Fibroblast of skin of left biceps (primary cell): ENCODE measurements at regions not wholly inside any gene's neighbourhood (a gene's known extent, or its start where the extent isn't known, plus 50 kb on each side); places are given as distances from the start of the nearest gene placed in this dataset.

ENCODE experiments used
- DNase-seq, 2 experiments: peaks; one replicate each; pipeline ENCODE4 v3.0.0-alpha.2; 2013; ENCODE audit warnings: low read depth in 2 of 2

DNA sequence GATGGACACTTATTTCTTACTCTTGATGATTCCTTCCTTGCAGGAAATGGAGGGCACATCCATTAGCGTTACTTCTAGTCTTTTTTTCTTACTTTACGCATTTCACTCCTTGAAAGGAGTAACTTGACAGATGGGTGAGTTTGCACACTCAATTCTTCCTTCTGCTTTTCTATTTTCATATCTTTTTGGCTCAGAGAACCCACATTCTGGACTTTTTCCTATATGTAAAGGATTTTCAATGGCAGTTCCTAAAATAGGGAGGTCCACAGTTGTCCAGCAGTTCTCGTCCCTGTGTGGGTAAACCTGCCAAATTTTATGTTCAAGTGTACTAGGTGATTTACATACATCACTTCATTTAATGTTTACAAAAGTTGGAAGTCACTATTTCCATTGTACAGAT, 440.0 kb upstream of the KIRREL3 start:
- DNase-seq: no peak

DNA sequence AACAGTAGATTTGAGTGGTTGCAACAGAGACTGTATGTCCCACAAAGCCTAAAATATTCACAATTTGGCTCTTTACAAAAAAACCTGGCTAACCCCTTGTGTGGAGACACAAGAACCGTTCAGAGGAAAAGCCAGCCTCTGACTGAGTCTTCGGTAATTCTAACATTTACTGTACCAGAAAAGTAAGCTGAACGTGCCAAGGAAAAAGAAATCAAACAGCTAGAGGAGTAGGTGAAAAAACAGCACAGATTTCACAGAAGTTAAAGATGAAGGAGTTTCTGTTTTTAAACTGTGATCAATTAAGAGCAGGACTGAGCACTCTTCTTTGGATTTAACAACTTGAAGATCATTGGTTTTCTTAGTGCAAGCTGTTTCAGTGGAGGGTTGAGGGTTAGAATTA, 424.7 kb upstream of the KIRREL3 start:
- DNase-seq: no peak

DNA sequence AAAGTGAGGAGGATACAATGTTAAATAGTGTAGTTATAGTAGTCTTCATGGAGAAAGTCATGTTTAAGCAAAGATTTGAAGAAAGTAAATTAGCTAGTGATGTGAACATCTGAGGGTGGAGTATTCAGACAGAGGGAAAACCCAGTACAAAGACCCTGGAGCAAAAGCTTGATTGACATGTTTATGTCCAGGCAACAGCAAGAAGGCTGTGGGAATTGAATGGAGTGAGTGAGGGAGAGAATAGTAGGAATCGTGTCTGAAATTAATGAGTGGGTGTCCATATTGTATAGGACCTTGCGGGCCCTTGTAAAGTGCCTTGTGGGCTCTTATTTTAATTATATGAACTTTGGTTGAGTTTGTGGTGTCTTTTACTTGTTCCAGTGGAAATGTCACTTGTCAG, 424.1 kb upstream of the KIRREL3 start:
- DNase-seq: no peak

DNA sequence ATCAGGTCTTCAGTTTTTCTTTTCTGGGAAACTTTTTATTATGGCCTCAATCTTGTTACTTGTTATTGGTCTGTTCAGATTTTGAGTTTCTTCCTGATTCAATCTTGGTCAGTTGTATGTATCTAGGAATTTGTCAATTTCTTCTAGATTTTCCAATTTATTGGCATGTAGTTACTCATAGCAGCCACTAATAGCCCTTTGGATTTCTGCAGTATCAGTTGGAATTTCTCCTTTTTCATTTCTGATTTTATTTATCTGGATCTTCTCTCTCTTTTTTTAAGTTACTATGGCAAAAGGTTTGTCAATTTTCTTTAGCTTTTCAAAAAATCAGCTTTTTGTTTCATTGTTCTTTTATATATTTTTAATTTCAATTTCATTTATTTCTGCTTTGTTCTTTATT, 419.6 kb upstream of the KIRREL3 start:
- DNase-seq: no peak

DNA sequence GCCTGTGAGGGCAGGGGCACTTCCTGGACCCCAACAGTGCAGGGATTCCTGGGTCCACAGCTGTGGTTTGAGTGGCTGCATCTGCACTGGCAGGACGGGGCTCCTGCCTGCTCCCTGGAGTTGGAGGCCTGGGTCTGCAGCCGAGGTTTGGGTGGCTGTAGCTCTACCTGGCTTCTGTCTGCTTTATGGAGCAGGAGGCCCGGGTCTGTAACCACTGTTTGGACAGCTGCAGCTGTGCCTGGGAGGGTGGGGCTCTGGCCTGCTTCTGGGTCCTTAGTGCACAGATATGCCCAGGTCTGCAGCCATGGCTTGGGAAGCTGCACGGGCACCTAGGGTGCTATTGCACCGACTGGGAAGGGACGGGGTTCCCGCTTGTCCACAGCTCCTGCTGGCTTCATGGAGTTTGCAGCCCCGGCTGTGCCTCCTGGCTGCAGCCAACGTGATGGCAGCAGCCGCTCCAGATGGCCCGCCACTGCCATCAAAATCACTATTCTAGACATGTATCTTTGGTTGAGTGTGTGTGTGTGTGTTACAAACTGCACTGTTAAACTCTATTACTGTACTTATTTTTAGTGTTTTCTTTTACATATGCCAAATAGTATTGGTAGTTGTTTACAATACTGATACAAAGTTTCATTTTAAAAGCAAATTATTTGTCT, 412.3 kb upstream of the KIRREL3 start:
- no peak for DNase-seq

DNA sequence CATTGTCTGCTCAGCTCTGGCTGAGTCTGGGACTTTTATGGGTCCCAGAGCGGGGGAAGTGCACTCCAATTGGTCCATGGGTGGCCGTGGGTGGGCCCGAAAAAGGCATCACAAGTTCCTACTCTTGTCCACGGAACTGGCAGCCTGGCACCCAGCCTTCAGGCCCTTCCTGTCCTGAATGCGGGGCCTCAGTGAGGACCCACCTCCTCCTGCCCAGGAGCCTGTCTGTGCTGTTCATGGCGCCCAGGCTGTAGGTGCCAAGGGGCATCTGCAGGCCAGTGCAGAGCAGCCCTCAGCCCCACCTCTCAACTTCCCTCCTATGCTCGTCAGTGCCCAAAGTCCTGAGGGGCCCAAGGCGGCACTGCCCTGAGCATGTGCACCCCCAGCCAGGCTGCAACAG, 411.7 kb upstream of the KIRREL3 start:
- DNase-seq: no peak

DNA sequence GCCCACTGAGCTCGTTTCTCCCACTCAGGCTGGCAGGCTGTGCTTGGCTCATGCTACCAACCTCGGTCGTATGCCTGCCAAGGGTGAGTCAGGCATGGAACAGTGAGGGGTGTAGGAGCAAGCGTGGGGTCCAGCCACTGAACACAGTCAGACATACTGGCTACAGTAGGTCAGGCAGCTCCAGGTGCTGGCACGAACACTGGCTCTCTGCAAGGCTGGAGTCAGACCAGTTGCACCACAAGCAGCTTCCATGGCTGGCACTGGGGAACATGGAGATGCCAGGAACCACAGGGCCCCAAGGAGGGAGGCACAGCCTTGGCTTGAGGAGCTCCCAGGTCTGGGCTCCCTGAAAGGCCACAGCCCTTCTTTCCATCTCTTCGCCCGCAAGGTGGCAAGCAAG, 410.7 kb upstream of the KIRREL3 start:
- no peak for DNase-seq

DNA sequence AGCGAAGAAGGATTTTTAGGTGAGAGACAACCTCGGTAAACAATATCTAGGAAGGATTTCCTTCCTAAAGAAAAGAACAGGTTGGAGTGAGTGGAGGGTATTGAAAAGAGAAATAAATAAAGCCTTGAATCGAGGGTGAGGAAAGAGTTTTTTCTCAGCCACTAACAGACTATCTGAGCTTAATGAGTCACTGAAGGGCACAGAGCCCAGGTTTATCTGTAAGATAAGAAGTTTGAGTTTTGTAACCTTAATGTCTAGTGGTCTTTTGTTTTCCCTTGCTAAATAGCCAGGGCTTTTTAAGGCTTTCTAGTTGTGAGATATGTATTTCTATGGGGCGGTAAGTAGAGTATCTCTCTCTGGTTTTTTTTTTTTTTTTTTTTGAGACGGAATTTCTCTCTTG, 394.5 kb upstream of the KIRREL3 start:
- no peak for DNase-seq

DNA sequence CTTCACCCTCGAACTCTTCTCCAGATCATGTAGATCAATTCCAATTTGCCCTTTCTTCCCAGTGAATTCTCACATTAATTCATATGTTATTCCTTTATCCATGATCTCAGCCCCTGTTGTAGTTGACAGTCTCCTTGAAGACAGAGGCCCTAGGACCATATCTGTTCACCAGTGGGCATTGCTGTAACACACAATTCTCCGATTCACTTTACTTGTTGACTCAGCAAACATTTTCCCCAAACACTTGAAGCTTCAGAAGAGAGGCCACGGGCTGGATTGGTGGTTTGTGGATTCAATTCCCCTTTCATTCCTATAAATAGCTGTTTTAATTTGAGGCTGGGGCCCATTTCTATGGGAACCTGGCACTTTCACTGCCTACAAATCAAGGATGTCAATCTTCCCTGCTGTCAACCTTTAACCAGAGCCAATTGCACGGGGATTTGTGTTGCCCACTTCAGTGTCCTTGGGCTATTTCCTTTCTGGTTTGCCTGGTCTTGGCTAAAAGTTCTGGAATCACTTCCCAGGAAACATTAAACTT, 393.0 kb upstream of the KIRREL3 start:
- no peak for DNase-seq

DNA sequence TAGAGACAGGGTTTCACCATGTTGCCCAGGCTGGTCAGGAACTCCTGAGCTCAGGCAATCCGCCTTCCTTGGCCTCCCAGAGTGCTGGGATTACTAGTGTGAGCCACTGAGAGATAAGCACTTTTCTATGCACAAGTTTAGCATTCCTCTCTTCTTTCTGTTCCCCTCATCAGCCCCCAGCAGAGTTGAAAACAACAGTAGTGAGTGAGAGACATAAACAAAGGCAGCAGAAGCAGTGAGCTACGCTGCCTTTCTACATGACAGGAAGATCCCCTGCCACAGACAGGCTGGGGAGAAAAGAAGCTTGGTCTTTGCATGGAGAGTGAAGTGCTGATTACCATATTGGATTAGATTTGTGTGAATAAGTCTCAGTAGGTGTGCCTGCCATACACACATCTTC, 392.0 kb upstream of the KIRREL3 start:
- no peak for DNase-seq

DNA sequence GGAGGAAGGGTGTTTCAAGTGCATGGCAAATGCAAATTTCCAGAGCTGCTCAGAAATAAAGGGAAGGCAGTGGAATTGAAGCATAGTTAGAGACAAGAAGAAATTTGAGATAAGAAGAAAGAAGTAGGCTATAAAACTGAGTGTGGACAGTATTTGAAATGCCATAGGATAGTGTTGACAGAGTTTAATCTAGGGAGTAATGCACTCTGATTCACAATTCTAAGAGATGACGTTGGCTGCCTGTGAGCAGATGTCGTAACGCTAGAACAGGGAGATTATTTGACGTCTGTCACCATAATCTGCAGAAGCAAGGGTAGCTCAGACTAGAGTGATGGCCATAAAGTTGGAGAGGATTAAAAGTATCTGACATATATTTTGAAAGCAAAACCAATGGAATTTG, 389.9 kb upstream of the KIRREL3 start:
- no peak for DNase-seq

DNA sequence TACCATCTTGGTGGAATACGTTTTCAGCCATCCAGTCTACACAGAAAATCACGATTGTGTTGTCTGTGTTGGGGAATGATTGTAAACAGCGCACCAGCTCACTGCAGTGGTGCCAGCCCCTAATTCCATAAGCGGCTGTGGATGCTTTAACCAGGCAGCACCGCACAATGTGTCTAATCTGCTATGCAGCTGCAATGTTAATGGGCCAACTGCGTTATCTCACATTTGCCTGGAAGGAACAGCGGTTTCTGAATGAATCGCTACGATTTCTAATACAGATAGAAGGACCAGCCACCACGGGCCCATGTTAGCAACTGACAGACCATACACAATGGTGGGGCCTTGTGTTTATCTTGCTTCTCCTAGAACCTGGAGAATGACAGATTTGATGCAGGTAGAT, 384.5 kb upstream of the KIRREL3 start:
- DNase-seq: no peak

DNA sequence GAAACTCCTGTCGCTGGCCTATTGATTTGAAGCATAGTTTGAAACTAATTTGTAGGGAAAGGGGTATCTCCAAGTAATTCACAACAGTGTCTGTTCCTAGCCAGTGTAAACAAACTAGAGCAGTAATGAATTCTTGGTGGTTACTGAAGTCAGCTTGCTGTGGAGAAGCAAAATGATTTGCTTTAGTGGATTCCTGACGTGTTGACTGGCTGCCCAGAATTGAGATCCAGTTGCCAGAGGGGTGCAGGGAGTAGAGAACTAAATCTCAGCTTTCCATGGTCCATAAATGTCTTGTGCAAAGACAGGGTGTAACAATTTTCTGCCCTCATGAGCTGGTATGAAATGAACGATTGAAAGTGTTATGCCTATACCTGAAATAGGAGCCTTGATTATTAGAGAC, 382.5 kb upstream of the KIRREL3 start:
- no peak for DNase-seq

DNA sequence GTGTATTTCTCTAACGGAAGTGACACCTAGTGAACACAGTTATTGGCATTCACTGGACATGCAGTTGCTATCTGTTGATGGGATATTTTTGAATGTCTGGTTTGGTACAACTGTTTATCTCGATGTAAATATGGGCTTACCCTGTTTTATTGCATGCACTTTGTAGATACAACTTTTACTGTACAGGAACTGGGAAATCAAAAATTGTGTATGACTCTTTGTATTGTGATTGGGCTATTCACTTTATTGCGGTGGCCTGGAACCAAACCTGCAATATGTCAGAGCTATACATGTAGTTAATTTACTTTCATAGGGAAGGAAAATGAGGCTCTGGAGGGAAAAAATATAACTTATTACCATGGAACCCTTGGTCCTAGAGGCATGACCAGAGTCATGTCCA, 380.7 kb upstream of the KIRREL3 start:
- DNase-seq: no peak

DNA sequence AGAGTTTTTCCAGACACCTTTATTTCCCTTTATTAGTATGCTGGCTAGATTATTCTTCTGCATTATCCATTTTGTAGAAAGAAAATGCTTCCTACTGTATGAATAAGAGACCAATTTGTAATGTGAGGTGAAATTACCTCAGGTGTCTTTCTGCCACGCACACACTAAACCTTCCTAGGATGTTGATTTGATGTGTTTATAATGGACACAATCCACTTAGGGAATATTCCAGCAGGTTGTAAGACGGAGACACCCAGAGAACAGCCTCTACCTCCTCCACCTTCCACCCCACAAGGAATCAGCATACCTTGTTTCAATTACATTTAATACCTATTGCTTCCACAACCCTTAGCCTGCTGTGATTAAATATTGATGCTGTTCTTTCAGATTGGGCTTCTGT, 379.1 kb upstream of the KIRREL3 start:
- no peak for DNase-seq

DNA sequence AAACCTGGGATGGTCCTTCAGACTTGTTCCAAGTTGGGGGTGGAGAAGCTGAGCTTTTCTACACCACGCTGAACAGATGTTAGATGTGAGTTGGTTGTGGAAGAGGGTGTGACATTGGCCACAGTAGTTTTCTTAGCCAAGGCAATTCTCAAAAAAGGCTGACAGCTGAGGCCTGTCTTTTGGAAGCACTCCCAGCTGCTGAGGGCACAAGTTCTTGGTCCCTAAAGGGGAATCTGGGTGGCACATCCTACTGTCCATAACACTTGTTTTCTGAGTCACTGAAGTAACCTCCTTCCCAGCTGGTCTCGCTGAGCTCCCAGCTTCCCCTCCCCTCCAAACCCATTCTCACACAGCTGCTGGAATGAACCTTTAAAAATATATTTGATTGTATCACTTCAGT, 375.7 kb upstream of the KIRREL3 start:
- DNase-seq: no peak

DNA sequence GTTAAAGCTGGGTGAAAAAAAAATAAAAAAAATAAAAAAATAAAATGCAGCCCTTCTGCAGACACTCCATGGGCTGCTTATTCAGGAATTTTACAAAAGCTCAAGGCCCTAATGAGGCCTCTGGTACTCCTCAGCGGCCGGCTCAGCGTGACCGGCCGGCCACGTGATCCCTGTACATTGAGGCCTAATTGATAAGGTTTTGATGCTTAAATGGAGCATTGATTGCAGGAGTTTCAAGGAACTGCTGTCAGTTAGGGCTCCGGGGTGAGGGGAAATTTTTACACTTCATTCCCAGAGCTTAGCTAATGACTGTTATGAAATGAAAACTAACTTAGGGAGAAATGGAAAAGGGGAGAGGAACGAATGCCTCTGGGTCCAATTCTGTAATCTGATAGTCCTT, 368.8 kb upstream of the KIRREL3 start:
- DNase-seq: no peak

DNA sequence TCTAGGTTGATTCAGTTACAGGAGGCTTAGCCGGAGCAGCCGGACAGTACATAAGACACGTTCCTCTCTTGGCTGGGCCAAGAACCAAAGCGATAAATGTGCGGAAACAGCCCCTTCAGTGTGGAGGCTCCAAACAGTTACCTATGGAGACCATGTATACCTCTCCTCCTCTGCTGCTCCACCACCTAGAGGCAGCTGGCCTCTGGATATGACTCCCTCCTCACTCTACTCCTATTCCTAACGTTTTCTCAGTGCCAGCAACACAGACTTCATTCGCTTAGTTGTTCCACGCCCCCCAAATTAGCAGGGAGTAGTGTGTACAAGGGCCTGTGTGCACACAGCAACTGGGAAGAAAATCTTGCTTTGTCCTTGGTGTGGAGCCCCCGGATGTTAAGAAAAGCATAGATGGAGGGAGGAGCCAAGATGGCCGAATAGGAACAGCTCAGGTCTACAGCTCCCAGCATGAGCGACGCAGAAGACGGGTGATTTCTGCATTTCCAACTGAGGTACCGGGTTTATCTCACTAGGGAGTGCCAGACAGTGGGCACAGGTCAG, 362.3 kb upstream of the KIRREL3 start:
- DNase-seq: no peak

DNA sequence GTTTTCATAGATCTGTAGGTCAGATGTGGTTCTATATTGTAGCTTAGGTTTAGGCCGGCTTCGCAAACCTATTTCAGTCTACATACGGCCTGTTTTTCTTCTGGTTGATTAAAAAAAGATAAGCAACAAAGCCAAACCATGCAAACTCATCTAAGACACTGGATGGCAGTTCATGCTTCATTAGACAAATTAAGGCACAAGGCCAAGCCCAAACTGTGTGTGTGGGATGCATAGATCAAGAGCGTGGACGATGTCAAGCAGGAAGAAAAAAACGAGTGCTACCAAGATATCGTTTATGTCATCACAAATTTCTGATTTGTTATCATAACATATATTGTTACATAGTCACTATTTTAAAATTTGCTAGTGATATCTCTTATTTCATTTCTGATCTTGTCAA, 357.6 kb upstream of the KIRREL3 start:
- no peak for DNase-seq

DNA sequence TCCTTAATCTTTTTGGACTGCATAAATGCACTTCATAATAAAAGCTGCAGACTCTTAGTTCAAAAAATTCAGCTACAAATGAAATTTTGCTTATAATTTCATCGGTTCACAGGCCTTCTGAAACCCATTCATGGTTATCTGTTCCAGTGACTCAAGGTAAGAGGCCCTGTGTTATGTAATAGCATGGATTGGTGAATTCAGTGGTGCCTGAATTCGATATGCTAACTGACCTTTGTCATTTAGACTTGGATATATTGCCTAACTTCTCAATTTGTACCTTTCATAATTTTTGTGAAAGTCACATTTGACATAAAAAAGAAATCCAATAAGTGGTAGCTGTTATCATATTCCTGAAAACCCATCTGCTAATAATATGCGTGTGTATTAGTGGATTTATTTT, 349.9 kb upstream of the KIRREL3 start:
- no peak for DNase-seq

DNA sequence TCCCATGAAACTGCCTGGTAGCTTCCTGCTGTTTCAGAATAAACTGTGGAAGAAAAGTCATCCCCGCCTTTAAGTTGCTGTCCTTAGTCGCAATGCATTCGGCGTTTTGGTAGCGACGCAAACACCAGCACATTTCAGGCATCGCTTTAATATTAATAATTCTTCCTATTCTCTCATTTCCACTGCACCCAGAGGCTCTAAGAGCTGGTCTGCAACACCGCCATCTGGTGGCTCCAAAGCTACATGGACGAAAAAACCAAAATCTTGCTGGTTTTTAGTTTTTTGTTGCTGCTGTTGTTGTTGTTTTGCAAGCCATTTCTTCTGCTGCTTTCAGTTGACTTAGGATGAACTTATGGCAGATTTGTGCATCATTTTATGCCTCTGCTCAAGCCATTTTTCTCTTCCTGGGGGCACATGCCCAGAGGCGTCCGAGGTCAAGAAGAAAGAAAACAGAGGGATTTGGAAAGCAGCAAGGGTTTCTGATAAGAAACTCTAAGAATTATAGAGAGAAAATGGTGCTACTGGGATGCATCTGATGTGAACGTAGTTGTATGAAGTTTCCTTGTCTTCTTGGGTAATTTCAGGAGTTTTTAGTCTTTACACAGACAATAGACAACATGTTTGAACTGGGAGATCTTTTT, 345.4 kb upstream of the KIRREL3 start:
- DNase-seq: peak in 1 of 2 experiments; percentile 2

DNA sequence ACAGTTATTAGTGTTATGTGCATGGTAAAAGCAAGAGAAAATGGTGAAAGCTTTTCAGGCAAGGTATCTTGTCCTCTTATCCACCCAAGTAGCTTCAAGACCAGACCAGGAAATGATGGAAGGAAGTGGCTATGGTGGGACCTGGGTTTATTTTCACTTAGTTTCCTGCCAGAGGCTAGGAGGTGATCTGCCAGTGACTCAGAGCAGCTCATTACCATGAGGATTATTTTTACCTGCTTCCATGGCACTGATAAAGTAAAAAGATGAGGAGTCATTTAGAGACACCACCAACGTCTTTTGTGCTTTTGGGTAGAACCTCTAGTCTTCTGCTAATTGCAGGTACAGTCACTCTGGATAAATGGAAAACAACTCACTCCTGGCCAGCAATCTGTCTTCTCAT, 339.9 kb upstream of the KIRREL3 start:
- DNase-seq: no peak

DNA sequence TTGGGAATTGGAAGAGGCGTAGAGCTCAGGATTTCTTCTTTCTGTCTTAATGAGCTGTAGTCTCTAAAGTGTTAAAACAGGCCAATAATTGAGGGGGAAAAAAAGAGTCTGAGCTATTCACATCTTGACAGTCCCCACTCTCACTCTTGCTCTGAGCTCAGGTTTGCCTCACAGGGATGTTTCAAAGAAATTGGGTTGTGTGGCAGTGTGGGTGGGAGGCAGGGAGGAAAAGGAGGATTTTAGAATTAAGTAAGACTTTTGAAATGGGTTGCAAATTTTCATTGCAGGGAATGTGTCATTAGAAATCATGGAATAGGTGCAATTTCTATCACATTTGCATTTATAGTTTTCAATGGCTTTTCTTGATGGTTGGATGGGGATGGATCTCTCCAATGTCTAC, 338.8 kb upstream of the KIRREL3 start:
- no peak for DNase-seq
